ENCODE measurements at regions not wholly inside any gene's neighbourhood (a gene's known extent, or its start where the extent isn't known, plus 50 kb on each side); places are given as distances from the start of the nearest gene placed in this dataset.

DNA sequence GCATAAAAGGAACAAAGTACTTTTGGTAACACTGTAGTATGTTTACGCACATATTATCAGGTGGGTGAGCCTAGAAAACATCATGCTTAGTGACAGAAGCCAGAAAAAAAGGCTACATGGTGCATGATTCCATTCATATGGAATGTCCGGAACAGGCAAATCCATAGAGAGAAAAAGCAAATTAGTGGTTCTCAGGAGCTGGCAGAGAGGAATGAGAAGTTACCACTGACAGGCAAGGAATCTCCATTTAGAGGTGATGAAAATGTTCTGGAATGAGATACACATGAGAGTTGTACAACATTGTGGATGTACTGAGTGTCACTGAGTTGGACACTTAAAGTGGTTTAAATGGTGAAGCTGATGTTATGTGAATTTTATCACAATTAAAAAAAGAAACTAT is 976.9 kb downstream of the NLGN4Y start:
- no peaks in the 10 kb centered on the region for H3K36me3 ChIP-seq (replicated peaks; ENCODE audit: low read depth, low read length)
- H2AFZ ChIP-seq (ENCODE audit: low read depth, low read length), result no peak overlapping the region
- no peak overlapping the region for H3K27ac ChIP-seq (ENCODE audit: low read length)
- no peaks in the 10 kb centered on the region for H4K20me1 ChIP-seq (ENCODE audit: insufficient read depth, low read length)
- H3K4me3 ChIP-seq (ENCODE audit: low read length), result no peak overlapping the region
- no peaks in the 10 kb centered on the region for H3K27me3 ChIP-seq (ENCODE audit: low read depth, low read length)
- H3K9me3 ChIP-seq (ENCODE audit: insufficient read depth, low read length), result no peaks in the 10 kb centered on the region
- TF ChIP-seq CTCF (IDR thresholded peaks at IDR 0.05; ENCODE audit: low read depth, low read length) (no peak), EZH2phosphoT487 (IDR thresholded peaks at IDR 0.05; ENCODE audit: low read depth) (no peak)
- H3K4me1 ChIP-seq (ENCODE audit: low read length), result peaks cover 8% of the 10 kb centered on the region; the same call in 1 of the 2 replicates
- no peaks in the 10 kb centered on the region for H3K79me2 ChIP-seq (ENCODE audit: low read length)
- H3K4me2 ChIP-seq (ENCODE audit: low read length), result no peak overlapping the region
- H3K9ac ChIP-seq (ENCODE audit: low read length), result no peak overlapping the region

GRCh38 chrY:15510288-15510687 is 986.0 kb downstream of the NLGN4Y start:
- H2AFZ ChIP-seq (ENCODE audit: low read depth, low read length), result no peak overlapping the region
- no peak overlapping the region for H3K9ac ChIP-seq (ENCODE audit: low read length)
- H3K79me2 ChIP-seq (ENCODE audit: low read length), result no peaks in the 10 kb centered on the region
- H4K20me1 ChIP-seq (ENCODE audit: insufficient read depth, low read length), result no peaks in the 10 kb centered on the region
- H3K4me2 ChIP-seq (ENCODE audit: low read length), result peak overlapping the region; percentile 34; the same call in 1 of the 2 replicates
- no peaks in the 10 kb centered on the region for H3K36me3 ChIP-seq (replicated peaks; ENCODE audit: low read depth, low read length)
- no peak overlapping the region for H3K27ac ChIP-seq (ENCODE audit: low read length)
- no peaks in the 10 kb centered on the region for H3K9me3 ChIP-seq (ENCODE audit: insufficient read depth, low read length)
- H3K4me1 ChIP-seq (ENCODE audit: low read length), result peaks cover 12% of the 10 kb centered on the region
- H3K4me3 ChIP-seq (ENCODE audit: low read length), result no peak overlapping the region
- no peak for TF ChIP-seq CTCF (IDR thresholded peaks at IDR 0.05; ENCODE audit: low read depth, low read length)
- TF ChIP-seq EZH2phosphoT487 (IDR thresholded peaks at IDR 0.05; ENCODE audit: low read depth), result no peak
- H3K27me3 ChIP-seq (ENCODE audit: low read depth, low read length), result no peaks in the 10 kb centered on the region

GRCh38 chrY:15510984-15511650 is 986.8 kb downstream of the NLGN4Y start:
- Histone ChIP-seq H4K20me1 (ENCODE audit: insufficient read depth, low read length) (no peaks in the 10 kb centered on the region), H3K4me3 (ENCODE audit: low read length) (no peak overlapping the region), H3K9me3 (ENCODE audit: insufficient read depth, low read length) (no peaks in the 10 kb centered on the region), H3K36me3 (replicated peaks; ENCODE audit: low read depth, low read length) (no peaks in the 10 kb centered on the region), H3K9ac (ENCODE audit: low read length) (no peak overlapping the region), H3K79me2 (ENCODE audit: low read length) (no peaks in the 10 kb centered on the region), H3K4me2 (ENCODE audit: low read length) (no peak overlapping the region), H3K27me3 (ENCODE audit: low read depth, low read length) (no peaks in the 10 kb centered on the region), H3K27ac (ENCODE audit: low read length) (no peak overlapping the region), H2AFZ (ENCODE audit: low read depth, low read length) (no peak overlapping the region), H3K4me1 (ENCODE audit: low read length) (peaks cover 12% of the 10 kb centered on the region)
- TF ChIP-seq EZH2phosphoT487 (IDR thresholded peaks at IDR 0.05; ENCODE audit: low read depth), result no peak
- TF ChIP-seq CTCF (IDR thresholded peaks at IDR 0.05; ENCODE audit: low read depth, low read length), result no peak

DNA sequence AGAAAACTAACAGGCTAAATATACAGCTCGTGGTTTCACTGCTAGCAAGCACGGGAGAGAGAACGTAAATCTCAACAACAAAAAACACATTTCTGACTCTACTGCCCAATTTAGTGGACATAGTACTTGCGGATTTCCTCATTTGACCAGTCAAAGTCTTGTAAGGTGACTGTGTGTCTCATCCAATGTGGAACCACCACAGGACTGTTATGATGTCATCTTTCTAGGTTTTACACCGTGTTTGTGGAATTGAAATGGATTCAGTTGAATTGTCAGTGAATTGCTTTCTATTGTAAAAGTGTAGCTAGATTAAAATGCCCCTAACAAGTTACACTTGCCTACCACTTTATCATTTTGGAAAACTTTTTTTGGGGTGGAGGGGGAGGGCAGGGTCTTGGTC is 1010.8 kb downstream of the NLGN4Y start:
- no peak overlapping the region for H3K4me3 ChIP-seq (ENCODE audit: low read length)
- H3K79me2 ChIP-seq (ENCODE audit: low read length), result no peaks in the 10 kb centered on the region
- no peak overlapping the region; the same call in 1 of the 2 replicates for H3K4me2 ChIP-seq (ENCODE audit: low read length)
- H3K27ac ChIP-seq (ENCODE audit: low read length), result no peak overlapping the region
- no peaks in the 10 kb centered on the region for H3K27me3 ChIP-seq (ENCODE audit: low read depth, low read length)
- no peak overlapping the region for H2AFZ ChIP-seq (ENCODE audit: low read depth, low read length)
- H4K20me1 ChIP-seq (ENCODE audit: insufficient read depth, low read length), result no peaks in the 10 kb centered on the region
- H3K9me3 ChIP-seq (ENCODE audit: insufficient read depth, low read length), result no peaks in the 10 kb centered on the region
- H3K9ac ChIP-seq (ENCODE audit: low read length), result no peak overlapping the region
- no peaks in the 10 kb centered on the region for H3K36me3 ChIP-seq (replicated peaks; ENCODE audit: low read depth, low read length)
- peaks cover 12% of the 10 kb centered on the region for H3K4me1 ChIP-seq (ENCODE audit: low read length)
- TF ChIP-seq EZH2phosphoT487 (IDR thresholded peaks at IDR 0.05; ENCODE audit: low read depth), result no peak
- TF ChIP-seq CTCF (IDR thresholded peaks at IDR 0.05; ENCODE audit: low read depth, low read length), result no peak
